CD4-positive, alpha-beta T cell treated with Interleukin-1 beta for 1 hour (primary cell): ENCODE measurements at regions not wholly inside any gene's neighbourhood (a gene's known extent, or its start where the extent isn't known, plus 50 kb on each side); places are given as distances from the start of the nearest gene placed in this dataset.

ENCODE experiments used
- DNase-seq, 2 donors: peaks; one replicate each; pipeline ENCODE4 v3.0.0-alpha.2; 2020 to 2022

DNA sequence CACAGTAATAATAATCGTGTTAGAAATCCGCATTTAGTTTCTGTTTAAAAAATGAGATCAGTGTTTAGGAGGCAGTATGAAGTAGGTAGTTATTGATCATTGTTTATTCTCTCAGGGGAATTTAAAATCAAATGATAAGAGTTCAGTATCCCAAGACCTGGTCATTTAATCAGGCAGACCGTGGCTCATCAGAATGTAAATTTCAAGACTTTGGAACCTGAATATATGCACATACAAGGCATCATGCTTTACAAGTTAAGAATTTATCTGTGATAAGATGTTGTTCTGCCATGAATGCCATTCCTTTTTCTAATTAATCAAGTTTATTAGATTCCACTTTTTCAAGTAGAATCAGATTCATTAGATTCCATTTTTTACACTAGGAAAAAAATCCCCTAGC lies 133.5 kb upstream of the MAOA start:
- DNase-seq = no peak

DNA sequence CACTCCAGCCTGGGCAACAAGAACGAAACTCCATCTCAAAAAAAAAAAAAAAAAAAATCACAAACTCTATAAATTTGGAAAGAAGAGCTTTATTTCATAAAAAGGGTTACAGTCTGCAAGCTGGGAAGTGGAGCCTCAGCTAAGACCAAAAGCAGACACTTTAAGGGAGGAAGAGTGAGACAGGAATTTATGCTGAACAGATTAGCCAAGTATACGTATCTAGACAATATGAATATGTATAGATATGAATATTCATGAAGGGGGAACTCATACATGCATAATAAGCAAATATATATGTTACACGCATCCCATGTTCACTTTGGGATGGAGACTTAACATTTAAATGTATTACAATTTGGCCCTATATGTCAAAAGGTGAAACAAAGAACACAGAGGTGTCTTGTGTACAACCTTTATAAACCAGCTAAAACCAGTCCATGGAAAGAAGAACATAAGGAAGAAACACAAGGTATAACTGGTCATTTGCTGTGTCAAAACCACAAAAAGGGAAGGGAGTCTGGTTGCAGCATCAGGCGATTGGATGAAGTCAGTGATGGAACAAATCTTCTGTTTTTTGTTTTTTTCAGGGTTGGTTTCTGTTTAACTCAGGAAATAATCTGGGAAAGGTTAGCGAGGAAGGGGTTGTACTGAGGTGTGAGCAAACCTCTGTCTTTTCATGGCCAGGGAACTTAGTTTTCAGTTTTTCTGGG lies 130.0 kb upstream of the MAOA start:
- no peak for DNase-seq

DNA sequence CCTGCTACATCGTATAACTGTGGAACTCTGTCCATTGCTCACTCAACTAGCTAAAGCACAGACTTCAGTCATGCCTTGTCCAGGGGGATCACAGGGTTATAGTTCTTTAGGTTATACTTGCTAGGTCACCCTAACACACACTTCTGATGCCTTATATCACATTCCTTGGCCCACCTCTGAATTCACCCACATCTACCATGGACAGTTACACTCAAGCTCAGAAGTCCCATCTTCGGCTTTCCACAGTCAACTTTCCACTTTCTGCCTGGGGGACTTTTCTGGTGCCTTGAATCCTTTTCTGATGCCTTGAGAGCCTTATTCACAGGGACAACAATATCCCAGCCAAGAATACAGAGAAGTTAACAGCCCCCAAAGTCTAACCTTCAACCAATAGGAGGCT lies 129.2 kb upstream of the MAOA start:
- DNase-seq = no peak

DNA sequence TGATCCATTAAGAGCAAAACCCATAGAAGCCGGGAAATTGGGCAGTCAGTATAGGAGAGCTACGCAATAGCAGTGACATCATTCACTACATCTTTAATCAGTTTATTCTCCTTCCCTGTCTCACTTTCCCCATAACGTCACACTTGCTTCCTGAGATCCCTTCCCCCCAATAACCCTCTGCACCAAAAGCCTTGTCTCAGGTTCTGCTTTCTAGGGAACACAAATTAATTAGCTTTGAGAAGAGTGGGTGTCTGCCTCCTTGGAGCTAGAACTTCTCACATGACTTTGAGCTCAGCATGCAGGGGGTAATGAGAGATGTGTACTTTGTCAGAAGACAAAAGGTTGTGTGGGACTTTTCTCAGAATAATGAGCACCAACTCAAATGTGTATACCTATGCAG lies 128.3 kb upstream of the MAOA start:
- DNase-seq = no peak

DNA sequence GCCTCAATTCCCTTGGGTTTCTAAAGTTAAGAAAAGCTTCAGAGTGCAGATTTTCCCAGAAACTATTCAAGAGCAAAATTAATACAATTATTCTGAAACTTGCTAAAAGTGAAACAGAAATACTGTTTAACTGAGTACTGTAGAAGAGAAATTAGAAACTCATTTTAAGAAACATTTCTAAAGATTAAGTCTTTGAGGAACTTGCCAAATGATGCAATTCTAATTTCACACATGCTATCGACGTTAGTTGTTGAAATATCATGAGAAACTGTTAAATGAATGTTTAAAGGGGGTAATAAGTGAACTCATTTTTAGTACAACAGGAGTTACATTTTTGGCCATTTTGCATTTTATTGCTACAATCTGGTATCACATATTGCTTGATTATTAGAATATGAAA lies 125.3 kb upstream of the MAOA start:
- DNase-seq = no peak

DNA sequence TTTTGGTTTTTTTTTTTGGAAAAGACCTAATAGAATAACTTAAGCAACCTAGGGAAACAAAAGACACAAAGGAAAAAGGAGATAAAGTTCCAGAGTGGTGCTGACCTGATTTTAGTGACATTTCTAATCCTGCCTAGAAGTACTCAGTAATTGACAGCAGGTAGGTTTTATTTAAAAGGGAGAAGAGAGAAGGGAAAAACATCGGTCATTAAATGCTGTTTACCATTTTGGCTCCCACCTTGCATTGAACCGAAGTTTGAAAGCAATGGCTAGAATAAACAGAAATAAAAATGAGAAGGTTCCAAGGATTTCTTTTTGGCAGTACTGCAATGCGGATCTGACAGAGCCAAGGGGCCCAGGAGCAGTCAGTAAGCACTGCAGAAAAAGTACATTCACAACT lies 115.8 kb upstream of the MAOA start:
- no peak for DNase-seq

DNA sequence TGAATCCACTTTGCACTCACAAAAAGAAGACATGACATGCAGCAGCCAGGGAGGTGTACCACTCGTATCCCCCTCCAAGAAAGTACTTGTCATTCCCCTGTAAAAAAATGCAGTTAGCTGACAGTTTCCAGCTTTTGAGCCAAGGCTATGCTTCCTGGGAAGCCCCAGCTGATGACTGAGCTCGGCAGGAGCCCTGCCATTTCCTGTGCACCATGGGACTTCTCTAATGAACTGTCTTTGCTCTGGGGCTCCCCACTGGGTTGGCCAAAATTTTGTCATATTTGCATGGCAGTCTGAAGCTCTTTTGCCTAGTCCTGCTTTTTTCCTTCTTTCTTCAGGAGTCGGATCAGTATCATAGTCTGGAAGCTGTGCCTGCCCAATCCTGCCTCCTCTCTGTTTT lies 104.5 kb upstream of the MAOA start:
- no peak for DNase-seq

DNA sequence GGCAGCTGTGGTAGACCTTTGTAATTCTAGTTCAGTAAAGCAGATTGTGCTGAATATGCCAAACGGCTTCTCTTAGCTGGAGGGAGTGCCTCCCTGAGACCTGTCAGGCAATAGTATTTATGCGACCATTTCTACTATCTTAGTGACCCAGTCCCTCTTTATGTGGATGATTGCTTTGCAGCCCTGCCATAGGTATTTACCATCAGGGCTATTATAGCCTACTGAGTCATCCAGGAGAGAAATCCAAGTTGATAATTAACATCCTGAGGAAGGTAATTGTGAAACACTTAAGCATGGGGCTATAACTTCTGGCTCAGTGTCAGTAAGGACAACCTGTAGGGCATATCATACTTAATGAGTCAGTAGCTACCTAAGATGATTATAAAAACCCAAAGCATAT lies 103.9 kb upstream of the MAOA start:
- no peak for DNase-seq

DNA sequence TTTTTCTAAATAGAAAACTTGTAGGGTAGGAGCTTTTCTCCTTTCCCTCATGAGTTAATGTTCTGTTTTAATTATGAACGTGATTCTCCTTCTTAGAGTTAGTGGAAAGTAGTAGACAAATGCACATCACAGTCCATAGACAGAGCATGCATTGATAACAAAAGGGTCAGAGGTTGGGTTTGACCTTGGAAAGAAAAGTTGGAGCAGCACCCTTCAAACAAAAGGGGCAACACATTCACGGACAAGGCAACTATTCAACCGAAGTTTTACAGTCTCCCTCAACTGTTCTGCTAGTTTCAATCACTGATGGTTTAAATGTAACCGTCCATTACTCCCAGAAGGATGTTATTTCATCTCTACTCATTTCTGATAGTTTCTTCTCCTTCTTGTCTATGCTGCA lies 103.4 kb upstream of the MAOA start:
- no peak for DNase-seq

DNA sequence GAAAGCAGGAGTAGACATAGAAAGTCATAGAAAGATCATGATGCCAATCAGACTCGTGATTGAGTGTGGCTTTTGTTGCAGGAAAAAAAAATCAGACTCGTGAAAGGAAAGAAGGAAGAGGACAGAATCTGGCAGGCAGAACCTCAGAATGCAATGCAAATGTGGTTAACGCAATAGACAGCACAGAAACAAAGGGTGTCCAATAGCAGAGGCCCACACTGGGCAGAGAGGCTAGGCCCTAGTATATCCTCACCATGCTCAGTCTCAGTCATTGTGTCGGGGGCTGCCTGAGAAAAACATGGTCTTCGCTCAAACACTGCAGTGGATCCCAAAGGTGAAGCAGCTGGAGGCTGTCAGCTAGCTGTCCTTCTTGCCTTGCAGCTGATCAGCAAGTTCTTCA lies 102.8 kb upstream of the MAOA start:
- DNase-seq = no peak

DNA sequence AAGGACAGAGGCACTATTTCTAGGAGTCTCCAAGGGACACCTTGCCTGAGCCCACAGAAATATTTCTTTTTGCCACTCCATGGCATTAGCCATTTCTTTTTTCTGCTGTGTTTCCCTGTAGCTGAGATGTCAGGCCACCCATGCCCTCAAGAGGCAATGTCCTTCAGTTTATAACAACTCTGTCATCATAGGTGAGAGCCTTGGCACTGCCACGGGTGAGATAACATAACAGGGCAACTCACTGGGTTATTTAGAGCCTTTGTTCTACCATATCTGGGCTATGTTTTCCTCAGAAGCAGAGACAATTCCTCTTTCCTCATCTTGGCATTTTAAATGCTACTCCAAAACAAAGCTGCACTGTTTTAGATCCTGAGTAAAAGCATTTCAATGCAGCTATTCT lies 99.9 kb upstream of the MAOA start:
- no peak for DNase-seq

DNA sequence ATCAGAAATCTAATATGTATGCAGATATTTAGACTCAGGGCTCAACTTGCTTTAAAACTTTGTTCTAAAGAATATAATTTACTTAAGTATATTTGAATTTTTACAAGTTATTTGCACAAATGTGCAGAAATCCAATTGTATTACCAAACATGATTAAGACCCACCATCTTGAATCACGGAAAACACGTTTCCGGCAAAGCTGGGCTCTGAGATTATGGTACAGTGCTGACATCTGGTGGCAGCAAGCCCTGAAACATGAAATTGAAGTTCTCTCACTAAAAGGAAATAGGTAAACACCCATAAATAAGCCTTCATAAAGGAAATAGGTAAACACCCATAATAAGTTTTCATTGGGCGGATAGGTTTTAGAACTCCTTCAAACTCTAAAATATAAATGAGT lies 98.3 kb upstream of the MAOA start:
- DNase-seq = peak; percentile 54 to 62

DNA sequence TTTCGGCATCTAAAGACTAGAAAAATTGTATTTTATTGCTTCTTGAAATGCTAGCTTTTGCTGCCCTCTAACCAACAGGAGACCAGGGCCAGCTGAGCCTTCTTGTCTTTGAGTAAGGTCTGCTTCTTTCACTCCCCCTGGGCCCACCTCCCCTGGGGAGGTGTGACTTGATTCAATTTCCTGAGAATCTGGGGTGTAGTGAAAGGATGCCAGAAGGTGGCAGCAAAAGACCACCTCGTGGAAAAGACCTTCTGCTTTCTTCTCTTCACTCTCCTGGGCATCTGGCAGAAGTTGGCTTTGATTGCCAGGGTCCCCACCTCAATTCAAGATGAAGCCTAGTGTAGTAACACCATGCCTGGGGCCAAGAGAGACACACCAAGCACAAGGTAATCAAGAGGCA lies 96.5 kb upstream of the MAOA start:
- peak; percentile 21 to 26 for DNase-seq

DNA sequence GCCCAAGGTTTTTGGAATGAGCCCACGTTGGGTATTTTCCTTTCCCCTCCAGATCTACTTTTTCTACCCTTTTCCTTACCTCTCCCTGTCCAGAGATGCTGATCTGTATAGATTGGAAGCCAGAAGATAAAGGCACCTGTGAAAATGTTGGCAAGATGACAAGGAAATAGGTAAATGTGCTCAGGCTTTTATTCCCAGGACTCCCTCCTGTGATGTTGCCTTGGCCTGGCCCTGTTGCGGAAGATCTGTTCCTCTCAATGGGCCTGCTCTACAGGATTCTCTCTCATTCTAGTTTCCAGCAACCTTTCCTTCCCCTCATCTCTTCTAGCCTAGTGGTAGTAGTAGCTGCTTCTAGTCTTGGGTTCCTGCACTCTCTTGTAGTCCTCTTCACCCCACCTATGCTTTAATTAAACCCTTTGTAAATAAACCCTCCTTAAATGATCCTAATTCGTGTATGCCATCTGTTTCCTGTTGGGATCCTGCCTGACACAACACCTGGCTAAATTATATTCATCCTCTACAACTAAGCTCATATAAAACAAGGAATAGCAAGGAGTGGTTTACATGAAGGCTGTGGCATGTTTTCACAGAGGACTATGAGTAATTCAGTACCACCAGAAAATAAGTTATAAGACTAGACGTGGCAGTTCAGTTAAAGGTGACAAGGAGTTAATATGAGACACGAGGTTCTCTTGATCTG lies 95.7 kb upstream of the MAOA start:
- no peak for DNase-seq

DNA sequence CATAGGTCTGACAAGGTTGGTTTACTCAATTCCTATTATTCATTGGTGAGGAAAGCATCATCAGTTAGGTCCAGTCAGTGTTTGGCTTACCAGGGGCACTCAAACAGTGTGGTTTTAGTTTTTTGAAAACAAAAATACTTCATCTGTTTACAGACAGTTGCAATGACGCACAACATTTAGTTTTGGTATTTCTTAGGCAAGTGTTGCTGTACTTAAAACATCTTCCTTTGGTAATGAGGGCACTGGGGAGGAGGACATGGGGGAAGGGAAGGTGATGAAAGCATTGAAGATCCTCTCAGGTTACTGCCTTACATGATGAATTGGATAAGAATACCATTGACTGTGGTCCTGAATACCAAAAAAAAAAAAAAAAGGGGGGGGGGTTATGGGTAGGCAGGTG lies 93.7 kb upstream of the MAOA start:
- DNase-seq = no peak

DNA sequence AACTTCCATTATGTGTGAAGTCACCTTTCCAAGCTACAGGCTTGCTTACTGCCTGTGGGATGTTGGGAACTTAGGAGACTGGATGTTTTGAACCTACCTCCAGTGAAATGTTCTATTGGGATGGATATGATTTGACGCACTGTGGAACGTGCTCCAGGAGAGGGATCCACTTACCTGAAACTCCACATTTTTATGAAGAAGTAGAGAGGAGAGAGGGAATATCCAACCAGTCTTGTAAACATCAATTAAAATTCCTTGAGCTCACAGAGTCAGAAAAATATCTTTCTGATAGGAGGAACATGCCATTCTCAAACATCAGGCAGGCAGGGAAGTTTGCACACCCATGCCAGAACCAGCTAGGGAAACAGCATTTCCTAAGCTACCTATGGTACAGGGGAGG lies 91.1 kb upstream of the MAOA start:
- DNase-seq = no peak

DNA sequence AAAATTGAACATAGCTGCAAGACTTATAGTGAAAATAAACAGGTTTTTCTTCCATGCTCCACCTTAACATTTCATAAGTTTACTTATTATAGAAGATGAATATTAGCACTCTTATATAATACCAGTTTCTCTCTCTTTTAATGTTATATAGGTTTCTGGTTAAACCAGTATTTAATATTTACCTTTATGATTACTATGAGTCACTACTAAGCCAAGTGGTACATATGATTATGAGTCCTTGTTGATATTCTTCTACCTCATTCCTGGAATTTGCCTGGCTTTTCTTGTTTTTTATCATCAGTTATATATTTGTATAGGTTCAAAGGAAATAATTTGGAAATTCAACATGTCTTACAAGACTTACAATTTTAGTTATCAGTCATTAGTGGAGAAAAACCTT lies 89.9 kb upstream of the MAOA start:
- no peak for DNase-seq

DNA sequence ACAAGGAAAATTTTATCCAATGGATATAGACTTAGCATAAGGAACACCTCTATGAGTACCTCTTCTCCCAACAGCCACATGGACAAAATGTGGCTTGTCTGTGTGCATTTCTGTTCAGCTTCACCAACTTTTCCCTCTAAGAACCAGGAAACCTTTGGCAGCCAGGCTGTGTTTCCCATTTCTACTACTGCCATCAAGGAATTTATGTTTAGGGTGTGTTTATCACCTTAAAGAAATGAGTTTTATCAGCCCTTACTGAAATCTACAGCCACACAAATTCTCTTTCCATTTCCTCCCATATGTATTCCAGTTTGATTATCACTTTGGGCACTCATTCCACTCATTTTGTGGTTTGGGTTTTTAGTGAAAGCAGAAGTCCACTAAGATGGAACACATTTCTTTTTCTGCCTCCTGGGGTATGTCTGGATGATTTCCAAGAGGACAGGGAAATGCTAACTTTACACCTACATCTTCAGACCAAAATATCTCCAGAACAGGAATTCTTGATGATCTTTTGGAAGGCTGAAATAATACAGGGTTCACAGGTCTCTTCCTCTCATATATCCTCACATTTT lies 82.6 kb upstream of the MAOA start:
- DNase-seq = no peak

DNA sequence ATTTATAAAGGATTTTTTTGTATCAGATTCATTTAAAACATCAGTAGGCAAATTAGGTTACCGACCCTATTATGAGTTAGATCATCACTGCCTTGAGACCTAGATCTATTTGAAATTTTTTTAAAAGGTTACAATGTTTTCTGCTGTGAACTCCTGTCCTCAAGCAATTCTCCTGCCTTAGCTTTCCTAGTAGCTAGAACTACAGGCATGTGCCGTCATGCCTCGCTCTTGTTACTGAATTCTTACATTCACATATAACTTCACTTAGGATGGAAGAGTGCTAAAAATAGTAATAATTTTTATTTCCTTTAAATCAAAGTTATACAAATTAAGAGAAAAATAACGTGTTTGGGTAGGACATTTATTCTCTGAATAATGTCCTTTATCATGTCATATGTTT lies 75.5 kb upstream of the MAOA start:
- no peak for DNase-seq

DNA sequence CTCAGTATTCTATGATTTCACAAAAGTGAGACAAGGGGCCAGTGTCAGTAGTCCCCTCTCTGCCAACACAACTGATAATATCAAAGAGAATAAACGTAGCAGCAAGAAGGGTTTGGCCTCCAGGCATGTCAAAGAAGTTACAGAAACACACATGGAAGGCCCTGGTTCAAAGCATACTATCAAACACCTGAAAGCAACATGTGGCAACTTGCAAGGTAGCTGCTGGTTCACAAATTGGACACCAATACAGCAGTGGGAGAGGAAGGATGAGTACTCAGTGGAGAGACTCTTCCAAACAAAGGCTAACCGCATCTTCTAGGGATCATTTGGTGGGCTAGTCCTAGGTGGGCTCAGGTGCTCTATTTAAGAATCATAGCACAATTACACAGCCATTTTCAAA lies 74.9 kb upstream of the MAOA start:
- no peak for DNase-seq

DNA sequence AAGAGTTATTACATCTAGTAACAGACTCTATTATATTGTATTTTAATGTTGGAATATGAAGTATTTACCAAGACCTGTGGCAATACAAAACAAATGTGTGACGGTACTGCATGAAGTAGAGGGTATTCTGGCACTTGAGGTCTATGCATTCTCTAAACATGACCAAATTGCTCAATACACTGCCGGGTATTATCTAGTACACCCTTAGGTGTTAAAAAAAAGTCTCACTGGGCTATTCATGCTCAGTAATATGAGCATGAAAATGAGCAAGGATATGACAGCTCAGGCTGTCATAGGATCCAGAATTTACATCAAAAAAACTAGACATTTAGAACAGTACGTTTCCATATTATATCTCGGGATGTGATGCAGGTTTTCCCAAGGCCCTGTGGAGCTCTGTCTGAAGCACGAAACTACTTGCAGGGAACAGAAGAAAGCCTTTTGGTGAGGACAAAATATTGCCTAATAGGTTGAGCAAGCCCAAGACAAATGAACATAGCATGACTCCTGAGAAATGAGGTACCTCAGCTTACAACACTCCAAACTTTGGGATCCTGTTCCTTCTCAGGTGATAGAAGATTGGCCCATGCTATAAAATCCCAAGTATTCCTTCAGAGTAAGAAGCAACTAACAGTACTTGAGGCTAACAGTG lies 74.1 kb upstream of the MAOA start:
- no peak for DNase-seq

DNA sequence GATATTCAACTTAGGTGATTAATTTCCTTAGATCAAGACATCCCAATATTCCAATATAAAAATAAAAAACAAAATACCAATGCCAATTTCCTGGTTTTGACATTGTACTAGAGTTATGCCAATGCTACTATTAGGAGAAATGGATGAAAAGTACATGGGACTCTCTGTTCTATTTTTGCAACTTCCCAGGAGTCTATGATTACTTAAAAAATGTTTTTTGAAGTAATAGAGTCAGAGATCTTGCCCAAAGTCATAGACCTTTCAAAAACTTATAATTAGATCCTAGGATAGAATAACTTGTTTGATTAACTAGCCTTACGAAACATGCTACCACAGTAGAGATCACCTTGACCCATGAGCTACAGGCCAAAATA lies 73.6 kb upstream of the MAOA start:
- DNase-seq = no peak

DNA sequence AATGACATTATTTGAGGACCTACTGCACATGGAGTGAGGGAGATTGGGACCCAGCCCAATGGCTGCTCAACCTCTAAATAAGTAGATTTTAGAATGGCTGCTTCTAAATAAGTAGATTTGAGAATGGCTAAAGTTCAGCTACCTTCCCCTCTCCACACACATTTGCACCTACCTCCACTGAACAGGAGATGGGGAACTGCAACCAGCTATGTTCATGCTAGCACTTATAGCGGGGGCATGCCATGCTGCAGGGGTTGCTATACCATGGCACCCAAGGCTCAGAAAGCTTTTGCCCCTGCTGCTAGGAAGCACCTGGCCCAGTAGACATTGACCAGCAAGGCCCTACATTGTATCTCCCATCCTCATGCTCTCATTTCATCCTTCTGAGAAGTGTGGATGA lies 70.2 kb upstream of the MAOA start:
- no peak for DNase-seq

DNA sequence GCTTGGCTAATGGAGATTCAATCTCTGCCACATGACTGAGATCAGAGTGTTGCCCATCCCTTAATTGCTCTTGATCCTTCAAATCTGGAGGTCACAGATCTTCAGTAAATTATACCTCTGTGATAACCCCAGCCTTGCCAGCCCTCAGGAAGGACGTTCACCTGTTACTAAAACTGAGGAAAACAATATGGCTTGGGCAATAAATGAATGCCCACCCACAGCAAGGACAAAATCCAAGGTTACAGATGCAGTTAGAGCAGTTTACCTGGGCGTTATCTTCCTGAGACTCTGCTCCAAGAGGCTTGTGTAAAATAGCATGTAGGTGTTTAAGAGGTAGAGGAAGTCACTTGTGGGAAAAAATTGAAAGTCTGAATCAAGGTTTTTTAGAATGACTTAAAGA lies 69.3 kb upstream of the MAOA start:
- no peak for DNase-seq
